ENCODE measurements at regions not wholly inside any gene's neighbourhood (a gene's known extent, or its start where the extent isn't known, plus 50 kb on each side); places are given as distances from the start of the nearest gene placed in this dataset.

DNA sequence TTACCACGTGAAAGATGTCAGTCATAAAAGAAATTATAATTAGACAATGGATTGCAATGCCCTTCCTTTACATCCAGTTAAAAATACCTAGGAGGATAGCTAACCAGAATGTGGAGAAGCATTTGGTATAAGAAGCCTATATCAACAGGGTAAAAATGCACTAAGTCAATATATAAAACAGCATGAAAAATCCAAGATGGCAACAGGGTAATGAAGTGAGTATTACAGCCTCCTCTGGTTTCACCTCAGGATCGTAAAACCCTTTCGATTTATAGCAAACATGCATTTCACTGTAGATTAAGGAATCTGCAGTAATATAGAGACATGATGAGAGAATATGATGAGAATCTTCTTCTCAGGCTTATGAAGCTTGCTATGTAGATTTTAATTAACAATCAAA, 999.3 kb downstream of the NR2F1-AS1 start:
- H3K4me3 ChIP-seq (ENCODE audit: low read depth, low read length), result no peak overlapping the region
- TF ChIP-seq POLR2A (IDR thresholded peaks at IDR 0.05; ENCODE audit: extremely low read depth, insufficient read length) (no peak), MYC (IDR thresholded peaks at IDR 0.05; ENCODE audit: low read depth, low read length) (no peak), MAX (IDR thresholded peaks at IDR 0.05; ENCODE audit: low read depth, low read length) (no peak)
- TF ChIP-seq, protein P1, sequence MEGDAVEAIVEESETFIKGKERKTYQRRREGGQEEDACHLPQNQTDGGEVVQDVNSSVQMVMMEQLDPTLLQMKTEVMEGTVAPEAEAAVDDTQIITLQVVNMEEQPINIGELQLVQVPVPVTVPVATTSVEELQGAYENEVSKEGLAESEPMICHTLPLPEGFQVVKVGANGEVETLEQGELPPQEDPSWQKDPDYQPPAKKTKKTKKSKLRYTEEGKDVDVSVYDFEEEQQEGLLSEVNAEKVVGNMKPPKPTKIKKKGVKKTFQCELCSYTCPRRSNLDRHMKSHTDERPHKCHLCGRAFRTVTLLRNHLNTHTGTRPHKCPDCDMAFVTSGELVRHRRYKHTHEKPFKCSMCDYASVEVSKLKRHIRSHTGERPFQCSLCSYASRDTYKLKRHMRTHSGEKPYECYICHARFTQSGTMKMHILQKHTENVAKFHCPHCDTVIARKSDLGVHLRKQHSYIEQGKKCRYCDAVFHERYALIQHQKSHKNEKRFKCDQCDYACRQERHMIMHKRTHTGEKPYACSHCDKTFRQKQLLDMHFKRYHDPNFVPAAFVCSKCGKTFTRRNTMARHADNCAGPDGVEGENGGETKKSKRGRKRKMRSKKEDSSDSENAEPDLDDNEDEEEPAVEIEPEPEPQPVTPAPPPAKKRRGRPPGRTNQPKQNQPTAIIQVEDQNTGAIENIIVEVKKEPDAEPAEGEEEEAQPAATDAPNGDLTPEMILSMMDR (IDR thresholded peaks at IDR 0.05; ENCODE audit: low read depth, low read length), result no peak
- no peak for DNase-seq (ENCODE audit: low read depth)

GRCh38 chr5:92581249-92581648, 999.8 kb downstream of the NR2F1-AS1 start:
- no peak overlapping the region for H3K4me3 ChIP-seq (ENCODE audit: low read depth, low read length)
- no peak for DNase-seq (ENCODE audit: low read depth)
- no peak for TF ChIP-seq MAX (IDR thresholded peaks at IDR 0.05; ENCODE audit: low read depth, low read length)

DNA sequence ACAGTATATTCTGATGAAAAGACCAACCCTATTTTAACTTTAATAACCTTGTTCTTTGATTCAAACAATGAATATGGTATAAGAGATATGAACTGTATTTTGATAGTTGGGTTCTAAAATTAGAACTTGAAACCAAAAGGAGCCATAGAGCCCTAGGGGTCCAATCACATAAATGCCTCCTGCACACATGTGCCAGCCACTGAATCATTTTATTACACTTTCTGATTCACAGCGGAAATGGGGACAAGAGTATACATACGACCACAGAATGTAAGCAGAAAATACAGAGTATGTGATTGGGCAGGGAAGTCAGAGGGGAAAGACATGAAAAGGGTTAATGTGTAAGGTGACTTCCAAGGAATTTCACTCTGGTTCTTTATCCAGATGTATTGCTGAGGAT, 1000.2 kb downstream of the NR2F1-AS1 start:
- no peak for DNase-seq (ENCODE audit: low read depth)
- TF ChIP-seq POLR2A (IDR thresholded peaks at IDR 0.05; ENCODE audit: extremely low read depth, insufficient read length) (no peak), MAX (IDR thresholded peaks at IDR 0.05; ENCODE audit: low read depth, low read length) (no peak), MYC (IDR thresholded peaks at IDR 0.05; ENCODE audit: low read depth, low read length) (no peak)
- TF ChIP-seq, protein P1 (IDR thresholded peaks at IDR 0.05; ENCODE audit: low read depth, low read length), result no peak

DNA sequence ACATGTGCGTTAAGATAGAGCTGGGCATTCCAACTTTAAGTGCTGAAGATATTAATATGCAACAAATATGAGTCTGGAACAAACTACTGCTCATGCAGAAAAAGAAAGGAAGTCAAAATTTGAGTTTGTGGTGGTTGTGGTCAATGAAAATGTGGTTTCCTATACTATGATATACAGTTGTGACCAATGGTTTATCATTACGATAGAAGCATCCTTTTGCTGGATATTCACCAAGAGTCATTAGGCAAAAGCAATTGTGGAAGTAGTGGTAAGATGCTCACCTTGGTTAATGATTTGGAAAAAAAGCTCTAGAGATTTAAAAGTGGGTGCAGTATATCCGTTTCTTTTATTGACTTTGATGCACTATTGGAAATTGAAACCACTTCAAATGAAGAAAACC, 1007.0 kb downstream of the NR2F1-AS1 start:
- no peak overlapping the region for H3K4me3 ChIP-seq (ENCODE audit: low read depth, low read length)
- DNase-seq (ENCODE audit: low read depth), result peak; percentile 2
- TF ChIP-seq MYC (IDR thresholded peaks at IDR 0.05; ENCODE audit: low read depth, low read length) (no peak), POLR2A (IDR thresholded peaks at IDR 0.05; ENCODE audit: extremely low read depth, insufficient read length) (no peak), MAX (IDR thresholded peaks at IDR 0.05; ENCODE audit: low read depth, low read length) (no peak)

More for the DNA sequence above, 1000.2 kb downstream of the NR2F1-AS1 start:
- no peak overlapping the region for H3K4me3 ChIP-seq (ENCODE audit: low read depth, low read length)

- no peak for DNase-seq (ENCODE audit: low read depth)
- no peak overlapping the region for H3K4me3 ChIP-seq (ENCODE audit: low read depth, low read length)
- TF ChIP-seq MAX (IDR thresholded peaks at IDR 0.05; ENCODE audit: low read depth, low read length) (no peak), MYC (IDR thresholded peaks at IDR 0.05; ENCODE audit: low read depth, low read length) (no peak), POLR2A (IDR thresholded peaks at IDR 0.05; ENCODE audit: extremely low read depth, insufficient read length) (no peak)
- TF ChIP-seq, protein P1 (IDR thresholded peaks at IDR 0.05; ENCODE audit: low read depth, low read length), result no peak
These were observed 1012.5 kb downstream of the NR2F1-AS1 start for GRCh38 chr5:92568522-92568921.

- no peak overlapping the region for H3K4me3 ChIP-seq (ENCODE audit: low read depth, low read length)
- TF ChIP-seq POLR2A (IDR thresholded peaks at IDR 0.05; ENCODE audit: extremely low read depth, insufficient read length) (no peak), MYC (IDR thresholded peaks at IDR 0.05; ENCODE audit: low read depth, low read length) (no peak), MAX (IDR thresholded peaks at IDR 0.05; ENCODE audit: low read depth, low read length) (no peak)
- TF ChIP-seq, protein P1 (IDR thresholded peaks at IDR 0.05; ENCODE audit: low read depth, low read length), result no peak
- DNase-seq (ENCODE audit: low read depth), result no peak
These were observed 1013.1 kb downstream of the NR2F1-AS1 start for GRCh38 chr5:92567831-92568450.

All from NB4 (cell line).